GM23338 (cell line): ENCODE measurements at regions not wholly inside any gene's neighbourhood (a gene's known extent, or its start where the extent isn't known, plus 50 kb on each side); places are given as distances from the start of the nearest gene placed in this dataset.

ENCODE experiments used
- ATAC-seq: fragments of 200-7000 bp; cut with Tn5 transposase; 3 replicates; pipeline ENCODE4 v1.9.1; 2020
- DNase-seq: peaks from one replicate; pipeline ENCODE4 v3.0.0-alpha.2; 2015; ENCODE audit warnings: low spot score
- H2AFZ ChIP-seq: fragments of 200-600 bp; sonication (generic); 2 replicates; pipeline ENCODE4 v1.8.0; 2016; ENCODE audit warnings: antibody characterized with exemption, mild to moderate bottlenecking, moderate library complexity
- H3F3A ChIP-seq: fragments of 200-600 bp; sonication (generic); replicated peaks from 2 replicates; pipeline ENCODE4 v1.8.0; 2017; ENCODE audit warnings: antibody characterized with exemption, mixed run types, low read depth
- H3K27ac ChIP-seq: fragments of 200-600 bp; sonication (generic); 2 replicates; pipeline ENCODE4 v1.6.1; 2016; ENCODE audit warnings: low read depth
- H3K27me3 ChIP-seq: fragments of 200-600 bp; sonication (generic); 2 replicates; pipeline ENCODE4 v1.8.0; 2016; ENCODE audit warnings: mild to moderate bottlenecking, mixed run types, moderate library complexity; ENCODE audit not compliant: insufficient read depth
- H3K36me3 ChIP-seq: fragments of 200-600 bp; sonication (generic); 2 replicates; pipeline ENCODE4 v1.8.0; 2016; ENCODE audit warnings: mild to moderate bottlenecking; ENCODE audit not compliant: insufficient read depth
- H3K4me1 ChIP-seq: fragments of 200-600 bp; sonication (generic); 2 replicates; pipeline ENCODE4 v1.8.0; 2016; ENCODE audit warnings: mild to moderate bottlenecking, moderate library complexity; ENCODE audit not compliant: insufficient read depth
- H3K4me2 ChIP-seq: fragments of 200-600 bp; sonication (generic); 2 replicates; pipeline ENCODE4 v1.7.1; 2017; ENCODE audit warnings: mixed run types
- H3K4me3 ChIP-seq: fragments of 200-600 bp; sonication (generic); 2 replicates; pipeline ENCODE4 v1.6.1; 2016; ENCODE audit warnings: mixed run types
- H3K79me2 ChIP-seq: fragments of 200-600 bp; sonication (generic); replicated peaks from 2 replicates; pipeline ENCODE4 v1.8.0; 2017; ENCODE audit warnings: mild to moderate bottlenecking; ENCODE audit not compliant: insufficient read depth
- H3K9me2 ChIP-seq: fragments of 200-600 bp; sonication (generic); 2 replicates; pipeline ENCODE4 v1.8.0; 2017; ENCODE audit not compliant: insufficient read depth
- H4K20me1 ChIP-seq: fragments of 200-600 bp; sonication (generic); replicated peaks from 2 replicates; pipeline ENCODE4 v1.8.0; 2017; ENCODE audit warnings: mild to moderate bottlenecking; ENCODE audit not compliant: insufficient read depth
- H3K27ac Mint-ChIP-seq: 2 replicates; pipeline ENCODE4 v1.8.0; 2020; ENCODE audit warnings: inconsistent platforms, mild to moderate bottlenecking, moderate library complexity, mixed read lengths
- H3K27me3 Mint-ChIP-seq: 3 replicates; pipeline ENCODE4 v1.8.0; 2022; ENCODE audit warnings: low read depth, mild to moderate bottlenecking, moderate library complexity, mixed read lengths, inconsistent platforms; ENCODE audit not compliant: insufficient read depth, poor library complexity
- H3K36me3 Mint-ChIP-seq: 3 replicates; pipeline ENCODE4 v1.8.0; 2021; ENCODE audit warnings: low read depth, mild to moderate bottlenecking, inconsistent platforms, moderate library complexity, mixed read lengths
- H3K4me1 Mint-ChIP-seq: 3 replicates; pipeline ENCODE4 v1.8.0; 2020; ENCODE audit warnings: mild to moderate bottlenecking, inconsistent platforms, mixed read lengths
- H3K4me3 Mint-ChIP-seq: 3 replicates; pipeline ENCODE4 v1.8.0; 2021; ENCODE audit warnings: moderate library complexity, mild to moderate bottlenecking, inconsistent platforms, mixed read lengths
- H3K9me3 Mint-ChIP-seq: 3 replicates; pipeline ENCODE4 v1.8.0; 2020; ENCODE audit warnings: moderate library complexity, mild to moderate bottlenecking, inconsistent platforms, mixed read lengths
- CREB1 ChIP-seq: fragments of 250-450 bp; sonication (Bioruptor Pico); IDR thresholded peaks from 2 replicates; pipeline ENCODE4 v1.5.0; 2020; ENCODE audit warnings: low read depth, mild to moderate bottlenecking, moderate library complexity
- CTCF ChIP-seq, 2 experiments: fragments of 200-600 bp in 1 of 2; sonication (generic) in 1 of 2; conservative IDR thresholded peaks; 2 replicates each; pipeline versions ENCODE4 v1.5.1 to v1.6.1; 2016 to 2017; ENCODE audit warnings: antibody characterized with exemption in 2 of 2, low read depth in 2 of 2, mild to moderate bottlenecking in 2 of 2, moderate library complexity in 1 of 2
- ETS1 ChIP-seq: IDR thresholded peaks from 2 replicates; pipeline ENCODE4 v1.6.1; 2016; ENCODE audit warnings: antibody characterized with exemption
- EZH2 ChIP-seq: fragments of 200-600 bp; sonication (generic); IDR thresholded peaks from one replicate; pipeline ENCODE4 v1.8.0; 2017; ENCODE audit warnings: antibody characterized with exemption, mild to moderate bottlenecking, low read depth; ENCODE audit not compliant: unreplicated experiment
- EZH2phosphoT487 ChIP-seq: fragments of 200-600 bp; sonication (generic); IDR thresholded peaks from one replicate; pipeline ENCODE4 v1.8.1; 2018; ENCODE audit warnings: antibody characterized with exemption; ENCODE audit not compliant: unreplicated experiment
- JUNB ChIP-seq: IDR thresholded peaks from one replicate; pipeline ENCODE4 v1.6.1; 2016; ENCODE audit warnings: antibody characterized with exemption; ENCODE audit not compliant: unreplicated experiment
- NANOG ChIP-seq: IDR thresholded peaks from 2 replicates; pipeline ENCODE4 v1.6.1; 2016; ENCODE audit warnings: antibody characterized with exemption, borderline replicate concordance
- STAT1 ChIP-seq: IDR thresholded peaks from one replicate; pipeline ENCODE4 v1.6.1; 2016; ENCODE audit warnings: antibody characterized with exemption; ENCODE audit not compliant: unreplicated experiment
- ZNF331 ChIP-seq: fragments of 250-450 bp; sonication (Bioruptor Pico); IDR thresholded peaks from 2 replicates; pipeline ENCODE4 v1.5.0; 2020; ENCODE audit warnings: low read depth, mild to moderate bottlenecking, moderate library complexity
- ZNF462 ChIP-seq: fragments of 250-450 bp; sonication (Bioruptor Pico); IDR thresholded peaks from 2 replicates; pipeline ENCODE4 v1.5.0; 2020; ENCODE audit warnings: mild to moderate bottlenecking, moderate library complexity

GRCh38 chr6:6483733-6484132, 104.8 kb upstream of the LY86 start:
- no peaks in the 10 kb centered on the region for H3K36me3 Mint-ChIP-seq
- Histone ChIP-seq H3K27ac (no peak overlapping the region), H2AFZ (no peak overlapping the region), H3K9me2 (peaks cover 9% of the 10 kb centered on the region), H3K36me3 (no peaks in the 10 kb centered on the region; the same call in 1 of the 2 replicates), H3K27me3 (no peaks in the 10 kb centered on the region), H3K4me2 (no peak overlapping the region), H3K4me1 (no peaks in the 10 kb centered on the region), H3K4me3 (no peak overlapping the region), H3K79me2 (no peaks in the 10 kb centered on the region), H4K20me1 (no peaks in the 10 kb centered on the region), H3F3A (no peaks in the 10 kb centered on the region)
- no peak overlapping the region for H3K4me3 Mint-ChIP-seq
- H3K27me3 Mint-ChIP-seq, result no peaks in the 10 kb centered on the region
- H3K4me1 Mint-ChIP-seq, result no peaks in the 10 kb centered on the region; the same call in 2 of the 3 replicates
- ATAC-seq, result no peak
- peaks cover 8% of the 10 kb centered on the region; the same call in 1 of the 3 replicates for H3K9me3 Mint-ChIP-seq
- H3K27ac Mint-ChIP-seq, result no peak overlapping the region
- TF ChIP-seq JUNB (no peak), ZNF331 (CRISPR knock-in tag) (no peak), EZH2 (no peak), ZNF462 (CRISPR knock-in tag) (no peak)
- no peak for DNase-seq

GRCh38 chr6:6484681-6485080, 103.8 kb upstream of the LY86 start:
- no peaks in the 10 kb centered on the region; the same call in 1 of the 2 replicates for H3K36me3 ChIP-seq
- Mint-ChIP-seq H3K4me3 (no peak overlapping the region), H3K36me3 (no peaks in the 10 kb centered on the region), H3K4me1 (no peaks in the 10 kb centered on the region), H3K27ac (no peak overlapping the region), H3K9me3 (peaks cover 8% of the 10 kb centered on the region; the same call in 1 of the 3 replicates), H3K27me3 (no peaks in the 10 kb centered on the region)
- no peaks in the 10 kb centered on the region for H3F3A ChIP-seq
- DNase-seq (no peak), ATAC-seq (no peak)
- H3K27me3 ChIP-seq, result no peaks in the 10 kb centered on the region
- no peak overlapping the region for H3K4me2 ChIP-seq
- H3K4me1 ChIP-seq, result no peaks in the 10 kb centered on the region
- no peak overlapping the region for H2AFZ ChIP-seq
- H3K27ac ChIP-seq, result no peak overlapping the region
- peaks cover 9% of the 10 kb centered on the region for H3K9me2 ChIP-seq
- no peaks in the 10 kb centered on the region for H3K79me2 ChIP-seq
- H3K4me3 ChIP-seq, result no peak overlapping the region
- H4K20me1 ChIP-seq, result no peaks in the 10 kb centered on the region
- TF ChIP-seq JUNB, result no peak
- no peak for TF ChIP-seq ETS1
- TF ChIP-seq NANOG, result no peak
- no peak for TF ChIP-seq CTCF (conservative IDR thresholded peaks at IDR 0.05; ENCODE audit: low read depth in 2 of 2)
- TF ChIP-seq STAT1, result no peak
- TF ChIP-seq CREB1 (CRISPR knock-in tag), result no peak
- no peak for TF ChIP-seq EZH2phosphoT487
